CD4-positive, alpha-beta T cell treated with Interleukin-17A for 1 hour (primary cell): ENCODE measurements at regions not wholly inside any gene's neighbourhood (a gene's known extent, or its start where the extent isn't known, plus 50 kb on each side); places are given as distances from the start of the nearest gene placed in this dataset.
"Not testable (repeated sequence)": the region's sequence is repeated elsewhere in the genome, so short reads cannot be mapped to it uniquely, and the experiment has no call there.

Experiments used
- DNase-seq: peaks from one replicate; pipeline ENCODE4 v3.0.0-alpha.2; 2020

GRCh38 chr16:21422824-21423223 lies 144.7 kb upstream of the CRYM start:
- DNase-seq: not testable (repeated sequence)

- DNase-seq: peak; percentile 51
Measured at GRCh38 chr16:21404699-21405098, 126.6 kb upstream of the CRYM start.

- DNase-seq: not testable (repeated sequence)
Measured at GRCh38 chr16:21397866-21398265, 119.8 kb upstream of the CRYM start.

GRCh38 chr16:21396545-21396944 lies 118.5 kb upstream of the CRYM start:
- not testable (repeated sequence) for DNase-seq

GRCh38 chr16:21390634-21391033 lies 112.5 kb upstream of the CRYM start:
- not testable (repeated sequence) for DNase-seq

DNA sequence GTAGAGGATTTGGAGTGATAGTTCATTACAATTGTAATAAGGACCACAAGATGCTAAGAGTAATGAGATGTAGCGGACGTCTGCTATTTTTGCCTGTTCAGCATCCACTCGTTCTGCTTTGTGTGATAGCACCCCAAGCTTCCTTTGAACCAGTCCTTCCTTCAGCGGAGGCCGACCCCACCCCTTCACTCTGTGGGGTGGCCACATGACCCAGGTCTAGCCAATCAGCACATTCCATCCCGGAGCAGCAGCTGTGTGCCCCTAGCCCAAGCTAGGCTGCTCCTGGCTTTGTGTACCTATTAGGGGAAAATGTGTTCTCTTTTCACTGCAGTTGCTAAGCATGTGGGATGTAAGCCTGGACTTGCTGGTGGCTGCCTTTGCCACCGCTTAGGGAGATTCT lies 111.8 kb upstream of the CRYM start:
- not testable (repeated sequence) for DNase-seq

DNA sequence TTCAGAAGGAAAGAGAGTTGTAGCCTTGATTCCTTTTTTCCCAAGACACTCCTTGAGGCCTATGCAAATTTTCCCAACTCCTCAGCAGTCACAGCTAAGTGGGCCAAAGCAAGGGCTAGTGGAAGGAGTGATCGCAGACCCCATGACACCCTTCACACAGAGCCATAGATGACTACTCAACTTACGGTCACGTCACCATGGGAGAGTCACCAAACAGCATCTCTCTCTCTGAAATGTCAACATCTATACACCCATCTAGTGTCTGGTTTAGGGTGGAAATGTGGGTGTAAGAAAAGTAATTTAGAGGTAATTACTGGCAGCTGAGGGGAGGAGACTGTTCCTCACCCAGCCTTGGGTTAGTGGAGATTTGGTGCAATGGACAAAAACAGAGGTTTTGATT lies 109.7 kb upstream of the CRYM start:
- DNase-seq: not testable (repeated sequence)

DNA sequence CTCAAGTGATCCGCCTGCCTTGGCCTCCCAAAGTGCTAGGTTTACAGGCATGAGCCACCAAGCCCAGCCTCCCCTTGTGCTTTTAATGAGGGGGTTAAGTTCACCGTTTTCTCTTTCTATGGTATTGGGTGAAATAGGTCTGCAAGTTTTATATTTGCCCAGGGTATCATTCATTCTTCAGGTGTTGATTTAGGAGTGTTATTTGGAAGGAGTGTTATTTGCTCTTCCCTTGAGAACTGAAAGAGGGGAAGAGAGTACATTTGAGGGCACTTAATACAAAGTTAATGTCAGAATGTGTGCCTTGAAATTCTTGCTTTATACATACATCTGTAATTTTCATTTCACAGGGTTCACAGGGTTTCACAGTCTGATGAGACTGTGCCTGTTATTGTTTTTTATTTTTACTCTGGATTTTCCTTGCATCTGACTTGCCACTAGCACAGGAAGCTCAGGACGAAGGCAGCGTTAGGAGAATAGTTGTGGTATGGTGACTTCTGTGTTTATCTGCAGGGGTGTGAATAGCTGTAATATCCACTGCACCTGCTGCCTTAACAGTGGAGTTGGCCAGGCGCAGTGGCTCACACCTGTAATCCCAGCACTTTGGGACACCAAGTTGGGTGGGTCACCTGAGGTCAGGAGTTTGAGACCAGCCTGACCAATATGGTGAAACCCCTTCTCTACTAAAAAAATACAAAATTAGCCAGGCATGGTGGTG lies 108.3 kb upstream of the CRYM start:
- not testable (repeated sequence) for DNase-seq

DNA sequence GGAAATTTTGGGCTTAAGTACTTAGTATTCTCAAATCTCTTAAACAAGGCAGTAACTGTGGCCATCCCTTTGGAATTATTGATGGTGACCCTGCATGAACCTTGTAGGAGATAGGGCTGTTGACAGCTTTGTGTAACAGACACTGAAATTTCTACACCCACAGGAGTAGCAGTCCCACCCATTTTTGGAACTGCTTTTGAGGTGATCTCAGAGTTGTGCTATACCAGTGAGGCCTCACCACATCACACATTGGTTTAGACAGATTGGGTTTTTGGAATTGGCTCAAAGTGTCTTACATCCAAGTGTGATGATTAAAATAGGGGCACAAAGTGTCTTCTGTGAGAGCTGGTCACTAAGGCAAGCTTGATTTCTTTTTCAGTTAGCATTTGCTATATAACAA lies 105.6 kb upstream of the CRYM start:
- not testable (repeated sequence) for DNase-seq

- DNase-seq: not testable (repeated sequence)
Measured at GRCh38 chr16:21379645-21380044, 101.6 kb upstream of the CRYM start.

DNA sequence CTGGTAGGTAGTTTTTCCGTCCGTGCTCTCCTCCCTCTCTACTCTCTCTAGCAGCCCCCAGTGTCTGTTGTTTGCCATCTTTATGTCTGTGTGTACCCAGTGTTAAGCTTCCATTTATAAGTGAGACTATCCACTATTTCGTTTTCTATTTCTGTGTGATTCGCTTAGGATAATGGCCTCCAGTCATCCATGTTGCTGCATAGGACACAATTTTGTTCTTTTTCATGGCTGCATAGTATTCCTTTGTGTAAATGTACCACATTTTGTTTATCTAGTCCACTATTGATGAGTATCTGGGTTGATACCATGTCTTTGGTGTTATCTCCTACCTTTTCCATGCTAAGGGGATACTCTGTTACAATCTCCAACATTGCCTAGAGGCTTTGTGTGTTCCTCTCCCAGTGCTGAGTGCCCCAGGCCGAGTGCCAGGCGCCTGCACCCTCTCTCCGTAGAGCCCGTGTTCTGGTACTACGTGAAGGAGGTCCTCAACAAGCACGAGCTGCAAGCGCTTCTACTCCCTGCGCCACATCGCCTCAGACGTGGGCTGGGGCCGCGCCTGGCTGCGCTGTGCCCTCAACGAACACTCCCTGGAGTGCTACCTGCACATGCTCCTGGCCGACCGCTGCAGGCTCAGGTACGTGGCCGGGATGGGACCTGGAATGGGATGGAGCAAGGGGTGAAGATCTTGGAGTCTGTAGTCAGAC lies 98.3 kb upstream of the CRYM start:
- not testable (repeated sequence) for DNase-seq

DNA sequence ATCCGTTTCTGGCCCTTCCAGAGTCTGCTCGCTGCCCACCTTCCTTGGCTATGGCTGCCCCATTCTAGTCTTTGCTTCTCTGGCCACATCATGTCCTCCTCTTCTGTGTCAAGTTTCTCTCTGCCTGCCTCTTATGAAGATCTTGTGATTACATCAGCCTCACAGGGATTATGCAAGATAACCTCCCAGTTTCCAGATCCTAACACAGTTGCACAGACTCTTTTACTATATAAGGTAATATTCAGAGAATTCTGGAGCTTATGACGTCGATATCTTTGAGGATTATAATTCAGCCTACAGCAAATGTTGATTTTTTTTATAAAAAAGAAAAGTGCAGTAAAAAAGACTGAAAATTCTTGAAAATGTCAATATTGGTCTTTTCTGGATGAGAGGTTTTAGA lies 97.2 kb upstream of the CRYM start:
- DNase-seq: not testable (repeated sequence)

- DNase-seq: not testable (repeated sequence)
Measured at GRCh38 chr16:21373454-21373853, 95.4 kb upstream of the CRYM start.

GRCh38 chr16:21372862-21373261 lies 94.8 kb upstream of the CRYM start:
- not testable (repeated sequence) for DNase-seq

DNA sequence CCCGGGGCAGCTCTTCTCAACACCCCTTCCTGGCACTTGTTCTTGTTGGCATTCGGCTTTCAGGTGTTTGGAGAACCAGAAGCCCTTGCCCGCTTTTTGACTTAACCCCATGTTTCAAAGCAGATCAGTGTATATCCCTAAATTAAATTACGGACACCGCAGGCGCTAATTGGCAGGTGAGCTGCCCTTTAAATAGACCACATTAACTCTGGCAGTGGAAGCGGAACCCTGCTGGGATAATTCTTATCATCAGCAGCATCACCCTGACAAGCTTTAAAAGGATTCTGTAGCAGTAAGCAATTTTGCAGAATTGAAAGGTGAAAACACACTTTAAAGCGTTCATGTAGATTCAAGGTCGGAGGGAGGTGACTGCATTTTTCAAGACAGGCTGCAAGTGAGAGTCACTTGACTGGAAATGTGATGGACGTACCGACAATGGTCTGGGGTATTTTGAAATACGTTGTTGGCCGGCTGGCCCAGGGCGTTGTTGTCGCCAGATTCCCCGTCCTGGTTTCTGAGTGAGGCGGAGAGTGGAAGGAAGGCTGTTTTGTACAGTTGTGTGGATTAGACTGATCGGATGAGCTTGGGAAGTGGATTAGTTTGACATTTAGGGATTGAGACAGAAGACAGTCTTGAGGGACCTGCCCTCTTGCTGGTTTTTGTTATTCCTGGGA lies 94.2 kb upstream of the CRYM start:
- not testable (repeated sequence) for DNase-seq

DNA sequence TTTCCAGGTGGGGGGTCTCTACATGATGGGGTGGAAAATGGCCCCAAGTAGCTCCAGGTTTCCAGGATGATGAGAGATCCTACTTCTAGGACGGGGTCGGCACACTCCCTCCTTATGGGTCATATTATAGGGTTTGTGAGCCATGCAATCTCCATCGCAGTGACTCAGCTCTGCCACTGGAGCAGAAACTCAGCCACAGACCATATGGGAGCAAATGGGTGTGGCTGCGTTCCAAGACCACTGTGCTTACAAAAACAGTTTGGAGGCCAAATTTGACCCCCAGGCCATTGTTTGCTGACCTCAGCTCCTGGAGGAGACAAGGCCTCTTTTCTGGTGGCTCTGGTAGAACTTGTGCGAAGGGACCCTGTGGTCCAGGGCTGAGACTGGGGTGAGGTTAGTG lies 92.7 kb upstream of the CRYM start:
- DNase-seq: not testable (repeated sequence)

- not testable (repeated sequence) for DNase-seq
Measured at GRCh38 chr16:21368973-21369942, 91.2 kb upstream of the CRYM start.

DNA sequence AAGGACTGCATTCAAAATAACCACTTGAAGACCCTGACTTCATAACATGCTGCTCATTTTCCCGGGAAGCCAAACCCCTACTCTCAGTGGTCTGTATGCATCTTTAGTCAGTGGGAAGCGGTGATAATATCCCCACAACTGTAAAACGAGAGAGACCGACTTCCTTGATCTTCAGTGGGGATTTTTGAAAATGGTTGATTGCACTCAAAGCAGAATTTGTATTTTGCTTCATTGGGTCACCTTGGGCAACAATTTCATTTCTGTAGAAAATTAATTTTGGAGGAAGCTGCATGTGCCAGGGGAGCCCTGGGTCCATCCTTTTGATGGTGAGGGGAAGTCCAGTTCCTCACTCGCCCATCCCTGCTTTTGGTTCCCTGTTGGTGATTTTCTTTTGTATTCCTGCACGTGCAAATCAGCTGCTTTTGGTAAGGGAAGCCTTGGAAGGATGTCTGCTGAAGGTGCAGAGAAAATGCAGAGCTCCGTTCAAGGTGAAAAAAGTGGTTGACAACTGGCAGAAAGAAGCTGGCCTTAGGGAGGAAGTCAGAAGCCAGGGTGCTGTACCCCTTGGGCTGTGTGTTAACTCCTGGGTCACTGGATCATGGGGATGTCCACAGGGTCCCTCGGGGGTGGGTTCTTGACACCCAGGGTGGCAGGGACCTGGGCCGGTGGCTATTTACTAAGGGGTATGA lies 89.8 kb upstream of the CRYM start:
- DNase-seq: not testable (repeated sequence)

DNA sequence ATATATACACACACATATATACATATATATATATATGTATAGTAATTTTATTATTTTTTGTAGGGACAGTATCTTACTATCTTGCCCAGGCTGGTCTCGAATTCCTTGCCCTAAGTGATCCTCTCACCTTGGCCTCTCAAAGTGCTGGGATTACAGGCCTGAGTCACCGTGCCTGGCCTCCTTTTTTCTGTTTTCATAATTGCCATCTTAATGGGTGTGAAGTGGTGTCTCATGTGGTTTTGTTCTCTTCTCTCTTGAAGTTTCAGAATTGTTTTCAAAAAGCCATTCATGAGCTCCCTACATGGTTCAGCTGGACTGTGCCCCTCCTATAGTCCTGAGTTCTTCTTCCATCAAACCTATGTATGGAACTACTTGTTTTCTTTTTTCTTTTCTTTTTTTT lies 88.9 kb upstream of the CRYM start:
- DNase-seq: not testable (repeated sequence)

- not testable (repeated sequence) for DNase-seq
Measured at GRCh38 chr16:21365541-21365940, 87.5 kb upstream of the CRYM start.

GRCh38 chr16:21363550-21364223 lies 85.6 kb upstream of the CRYM start:
- peak; percentile 28 for DNase-seq
